IPS-15b (cell line): ENCODE measurements at regions not wholly inside any gene's neighbourhood (a gene's known extent, or its start where the extent isn't known, plus 50 kb on each side); places are given as distances from the start of the nearest gene placed in this dataset.

Experiments used
- H3K27me3 ChIP-seq: one replicate; pipeline ENCODE4 v1.6.1; 2013; ENCODE audit warnings: low read length; ENCODE audit not compliant: control insufficient read depth, insufficient read depth
- H3K36me3 ChIP-seq: one replicate; pipeline ENCODE4 v1.6.1; 2013; ENCODE audit warnings: low read length; ENCODE audit not compliant: control insufficient read depth, insufficient read depth
- H3K4me1 ChIP-seq: one replicate; pipeline ENCODE4 v1.6.1; 2013; ENCODE audit warnings: mild to moderate bottlenecking, low read length; ENCODE audit not compliant: control insufficient read depth, insufficient read depth
- H3K4me3 ChIP-seq: one replicate; pipeline ENCODE4 v1.5.1; 2013; ENCODE audit warnings: low read depth, low read length
- H3K9ac ChIP-seq: one replicate; pipeline ENCODE4 v1.6.1; 2013; ENCODE audit warnings: low read depth, mild to moderate bottlenecking, low read length
- H3K9me3 ChIP-seq: one replicate; pipeline ENCODE4 v1.6.1; 2013; ENCODE audit warnings: mild to moderate bottlenecking, low read length; ENCODE audit not compliant: control insufficient read depth, insufficient read depth

GRCh38 chr3:31479431-31479830 is 53.3 kb upstream of the STT3B start:
- Histone ChIP-seq H3K9me3 (no peaks in the 10 kb centered on the region), H3K36me3 (no peaks in the 10 kb centered on the region), H3K9ac (no peak overlapping the region), H3K4me1 (no peaks in the 10 kb centered on the region), H3K4me3 (no peak overlapping the region), H3K27me3 (no peaks in the 10 kb centered on the region)

- Histone ChIP-seq H3K36me3 (no peaks in the 10 kb centered on the region), H3K4me3 (no peak overlapping the region), H3K9me3 (no peaks in the 10 kb centered on the region), H3K9ac (no peak overlapping the region), H3K4me1 (no peaks in the 10 kb centered on the region), H3K27me3 (no peaks in the 10 kb centered on the region)
Measured at GRCh38 chr3:31481697-31482096, 51.0 kb upstream of the STT3B start.

GRCh38 chr3:31482493-31483200 is 50.1 kb upstream of the STT3B start:
- Histone ChIP-seq H3K9ac (no peak overlapping the region), H3K9me3 (no peaks in the 10 kb centered on the region), H3K4me3 (no peak overlapping the region), H3K27me3 (no peaks in the 10 kb centered on the region), H3K4me1 (no peaks in the 10 kb centered on the region), H3K36me3 (no peaks in the 10 kb centered on the region)
